ENCODE measurements at regions not wholly inside any gene's neighbourhood (a gene's known extent, or its start where the extent isn't known, plus 50 kb on each side); places are given as distances from the start of the nearest gene placed in this dataset.

GRCh38 chr7:145462463-145462862 is 626.6 kb upstream of the TPK1 start:
- Histone ChIP-seq H3K4me1 (ENCODE audit: insufficient read depth) (no peaks in the 10 kb centered on the region), H4K20me1 (replicated peaks; ENCODE audit: insufficient read depth) (no peaks in the 10 kb centered on the region), H2AFZ (no peak overlapping the region), H3K4me2 (no peak overlapping the region), H3K36me3 (ENCODE audit: insufficient read depth) (peaks cover 4% of the 10 kb centered on the region; the same call in 1 of the 2 replicates), H3K27ac (ENCODE audit: low read depth) (no peak overlapping the region), H3K79me2 (replicated peaks; ENCODE audit: insufficient read depth) (no peaks in the 10 kb centered on the region), H3K4me3 (no peak overlapping the region), H3K9me2 (ENCODE audit: insufficient read depth) (no peaks in the 10 kb centered on the region), H3F3A (replicated peaks; ENCODE audit: low read depth) (no peaks in the 10 kb centered on the region), H3K27me3 (ENCODE audit: insufficient read depth) (no peaks in the 10 kb centered on the region)
- no peak for ATAC-seq
- no peak overlapping the region for H3K27ac Mint-ChIP-seq
- H3K27me3 Mint-ChIP-seq (ENCODE audit: insufficient read depth, low read depth, poor library complexity): peaks cover 2% of the 10 kb centered on the region
- DNase-seq (ENCODE audit: low spot score): no peak
- H3K4me3 Mint-ChIP-seq: no peak overlapping the region
- H3K36me3 Mint-ChIP-seq (ENCODE audit: low read depth): peaks cover 9% of the 10 kb centered on the region; the same call in 1 of the 3 replicates
- TF ChIP-seq ZNF331 (CRISPR knock-in tag; IDR thresholded peaks at IDR 0.05; ENCODE audit: low read depth) (no peak), POLR2AphosphoS5 (IDR thresholded peaks at IDR 0.05; ENCODE audit: low read depth) (no peak)
- peaks cover 86% of the 10 kb centered on the region for H3K9me3 Mint-ChIP-seq
- no peaks in the 10 kb centered on the region for H3K4me1 Mint-ChIP-seq

GRCh38 chr7:145434811-145435210 is 599.0 kb upstream of the TPK1 start:
- Histone ChIP-seq H3K27me3 (ENCODE audit: insufficient read depth) (no peaks in the 10 kb centered on the region), H3K79me2 (replicated peaks; ENCODE audit: insufficient read depth) (no peaks in the 10 kb centered on the region), H3K4me1 (ENCODE audit: insufficient read depth) (no peaks in the 10 kb centered on the region), H3F3A (replicated peaks; ENCODE audit: low read depth) (no peaks in the 10 kb centered on the region), H3K9me2 (ENCODE audit: insufficient read depth) (no peaks in the 10 kb centered on the region), H2AFZ (no peak overlapping the region), H4K20me1 (replicated peaks; ENCODE audit: insufficient read depth) (no peaks in the 10 kb centered on the region), H3K27ac (ENCODE audit: low read depth) (no peak overlapping the region), H3K36me3 (ENCODE audit: insufficient read depth) (no peaks in the 10 kb centered on the region; the same call in 1 of the 2 replicates), H3K4me3 (no peak overlapping the region), H3K4me2 (no peak overlapping the region)
- Mint-ChIP-seq H3K9me3 (peaks cover 75% of the 10 kb centered on the region), H3K27me3 (ENCODE audit: insufficient read depth, low read depth, poor library complexity) (no peaks in the 10 kb centered on the region), H3K4me3 (no peak overlapping the region), H3K27ac (no peak overlapping the region), H3K4me1 (no peaks in the 10 kb centered on the region), H3K36me3 (ENCODE audit: low read depth) (peaks cover 10% of the 10 kb centered on the region; the same call in 2 of the 3 replicates)
- ATAC-seq: no peak
- DNase-seq (ENCODE audit: low spot score): no peak
- TF ChIP-seq CTCF (conservative IDR thresholded peaks at IDR 0.05; ENCODE audit: low read depth in 2 of 2) (no peak), ZNF331 (CRISPR knock-in tag; IDR thresholded peaks at IDR 0.05; ENCODE audit: low read depth) (no peak), EZH2phosphoT487 (IDR thresholded peaks at IDR 0.05; ENCODE audit: unreplicated experiment) (no peak), POLR2AphosphoS5 (IDR thresholded peaks at IDR 0.05; ENCODE audit: low read depth) (no peak), EZH2 (IDR thresholded peaks at IDR 0.05; ENCODE audit: low read depth, unreplicated experiment) (no peak), JUNB (IDR thresholded peaks at IDR 0.05; ENCODE audit: unreplicated experiment) (no peak), NANOG (IDR thresholded peaks at IDR 0.05; ENCODE audit: borderline replicate concordance) (no peak), ZNF462 (CRISPR knock-in tag; IDR thresholded peaks at IDR 0.05) (no peak), CREB1 (CRISPR knock-in tag; IDR thresholded peaks at IDR 0.05; ENCODE audit: low read depth) (no peak), ETS1 (IDR thresholded peaks at IDR 0.05) (no peak), STAT1 (IDR thresholded peaks at IDR 0.05; ENCODE audit: unreplicated experiment) (no peak)

Measured in GM23338 (cell line).